ENCODE measurements at regions not wholly inside any gene's neighbourhood (a gene's known extent, or its start where the extent isn't known, plus 50 kb on each side); places are given as distances from the start of the nearest gene placed in this dataset.
A peak's percentile ranks its signal among the peaks of the same experiment; 100 is the strongest.
"Not testable (repeated sequence)": the region's sequence is repeated elsewhere in the genome, so short reads cannot be mapped to it uniquely, and the experiment has no call there.

- Histone ChIP-seq H3K27me3 (no peaks in the 10 kb centered on the region), H3K27ac (no peak overlapping the region), H3K36me3 (no peaks in the 10 kb centered on the region), H3K4me1 (no peaks in the 10 kb centered on the region), H3K9me3 (no peaks in the 10 kb centered on the region), H3K4me3 (no peak overlapping the region)
- no peak for DNase-seq
- no peak for TF ChIP-seq POLR2A (IDR thresholded peaks at IDR 0.05)
- peak in 3 of 6 experiments; percentile 19 to 25 (median 23) for TF ChIP-seq CTCF (IDR thresholded peaks at IDR 0.05)
Observed at GRCh38 chrX:37509349-37509748, 62.1 kb upstream of the LANCL3 start.

GRCh38 chrX:37516512-37516911 is 54.9 kb upstream of the LANCL3 start:
- not testable (repeated sequence) for H3K4me3 ChIP-seq, DNase-seq, H3K27ac ChIP-seq, H3K36me3 ChIP-seq, H3K9me3 ChIP-seq, H3K4me1 ChIP-seq, H3K27me3 ChIP-seq

DNA sequence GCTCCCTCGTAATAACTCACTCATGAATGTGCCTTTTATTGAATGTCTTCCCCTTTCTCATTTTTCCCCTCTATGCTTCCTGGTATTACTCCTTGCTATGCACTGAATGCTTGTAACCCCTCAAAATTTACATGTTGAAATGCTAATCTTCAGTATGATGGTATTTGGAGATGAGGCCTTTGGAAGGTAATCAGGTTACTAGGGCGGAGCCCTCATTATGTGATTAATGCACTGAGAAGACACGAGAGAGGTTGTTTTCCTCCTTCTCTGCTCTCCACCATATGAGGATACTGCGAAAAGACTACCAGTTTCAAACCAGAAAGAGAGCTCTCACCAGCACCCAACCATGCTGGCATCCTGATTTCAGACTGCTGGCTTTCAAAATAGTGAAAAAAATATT is 52.2 kb upstream of the LANCL3 start:
- H3K36me3 ChIP-seq, H3K9me3 ChIP-seq, H3K4me1 ChIP-seq, H3K4me3 ChIP-seq, H3K27ac ChIP-seq, DNase-seq, H3K27me3 ChIP-seq: not testable (repeated sequence)

DNA sequence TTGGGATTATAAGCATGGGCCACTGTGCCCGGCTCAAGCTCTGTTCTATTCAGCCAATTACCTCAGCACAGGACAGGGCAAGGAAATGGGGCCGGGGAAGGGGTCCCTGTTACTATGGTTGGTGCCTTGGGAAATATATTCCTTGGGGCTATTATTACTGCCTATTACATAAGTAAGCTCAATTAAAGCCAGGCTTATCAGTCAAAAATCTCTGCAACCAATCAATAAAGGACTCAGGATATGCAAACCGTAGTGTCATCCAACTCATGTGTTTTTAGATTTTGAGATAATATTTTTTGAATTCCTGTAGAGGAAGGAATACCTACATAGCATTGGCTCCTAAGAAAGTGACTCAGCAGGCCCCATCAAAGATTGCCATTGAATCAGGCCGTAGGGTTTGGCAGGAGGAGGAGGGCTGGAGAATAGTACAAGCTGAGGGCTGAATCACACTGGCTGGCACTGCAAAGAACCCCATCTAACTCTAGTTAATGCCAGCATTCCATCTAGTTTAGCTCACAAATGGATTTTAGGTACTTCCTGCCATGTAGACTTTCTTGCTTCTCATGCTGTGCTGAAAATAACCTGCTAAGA is 50.5 kb upstream of the LANCL3 start:
- not testable (repeated sequence) for H3K27me3 ChIP-seq, H3K4me3 ChIP-seq, H3K4me1 ChIP-seq, H3K9me3 ChIP-seq, H3K36me3 ChIP-seq, DNase-seq, H3K27ac ChIP-seq

All from Peyer's patch (tissue), 4 donors.